DND-41 (cell line): ENCODE measurements at regions not wholly inside any gene's neighbourhood (a gene's known extent, or its start where the extent isn't known, plus 50 kb on each side); places are given as distances from the start of the nearest gene placed in this dataset.

Experiments used
- CTCF ChIP-seq: IDR thresholded peaks from 2 replicates; pipeline ENCODE4 v1.5.1; 2012; ENCODE audit warnings: borderline replicate concordance, low read length, moderate library complexity, mild to moderate bottlenecking; ENCODE audit not compliant: poor library complexity, severe bottlenecking; ENCODE audit errors: extremely low read depth
- EZH2 ChIP-seq: IDR thresholded peaks from 3 replicates; pipeline ENCODE4 v1.6.1; 2012; ENCODE audit warnings: borderline replicate concordance, low read depth, mild to moderate bottlenecking, moderate library complexity, low read length, inconsistent platforms; ENCODE audit not compliant: severe bottlenecking

- no peak for TF ChIP-seq CTCF
- TF ChIP-seq EZH2 = no peak
These were observed 218.2 kb downstream of the SH3BP4 start for GRCh38 chr2:235170016-235170415.
